GM19468 (cell line): ENCODE measurements at regions not wholly inside any gene's neighbourhood (a gene's known extent, or its start where the extent isn't known, plus 50 kb on each side); places are given as distances from the start of the nearest gene placed in this dataset.
"Not testable (repeated sequence)": the region's sequence is repeated elsewhere in the genome, so short reads cannot be mapped to it uniquely, and the experiment has no call there.

Source experiments
- ATAC-seq: cut with Tn5 transposase; IDR thresholded peaks from one replicate; pipeline ENCODE4 v1.9.1; 2021; ENCODE audit warnings: mild to moderate bottlenecking, moderate library complexity, moderate number of reproducible peaks; ENCODE audit not compliant: unreplicated experiment; ENCODE audit errors: extremely low read depth

DNA sequence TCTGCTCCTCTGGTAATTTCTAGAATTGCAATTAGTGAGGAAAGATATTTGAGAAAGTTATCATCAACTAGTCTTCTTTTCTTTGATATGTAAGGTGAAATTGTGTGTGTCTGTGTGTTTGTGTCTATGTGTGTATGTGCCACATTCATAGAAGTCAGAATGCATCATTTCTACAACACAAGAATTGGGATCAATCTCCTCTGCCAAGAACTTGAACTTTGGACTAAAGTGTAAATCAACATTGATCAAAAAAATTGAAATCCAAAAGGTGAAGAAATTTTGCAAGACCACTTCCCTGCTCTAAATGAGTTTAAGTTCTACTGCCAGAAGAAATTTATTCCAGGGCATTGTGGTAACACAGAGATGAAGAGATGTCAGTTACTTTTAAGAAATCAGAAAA is 1072.8 kb downstream of the GRM8 start:
- ATAC-seq = no peak

DNA sequence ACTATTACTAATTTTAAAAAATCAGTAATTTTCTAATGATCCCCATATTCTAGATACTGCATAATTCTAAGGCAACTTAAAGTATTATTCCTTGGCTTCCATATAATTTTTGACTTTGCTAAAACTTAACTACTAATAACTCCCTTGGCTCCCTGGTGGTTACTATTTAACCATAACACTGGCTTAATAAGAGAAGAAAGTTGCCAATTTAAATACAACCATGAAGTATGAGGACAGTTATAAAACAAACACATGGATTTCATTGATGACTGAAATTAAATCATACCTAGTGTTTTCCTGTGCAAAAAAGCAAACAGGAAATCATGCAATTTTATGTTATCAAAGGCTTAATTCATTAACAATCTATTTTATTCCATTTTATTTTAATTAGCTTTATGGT is 1073.9 kb downstream of the GRM8 start:
- no peak for ATAC-seq

DNA sequence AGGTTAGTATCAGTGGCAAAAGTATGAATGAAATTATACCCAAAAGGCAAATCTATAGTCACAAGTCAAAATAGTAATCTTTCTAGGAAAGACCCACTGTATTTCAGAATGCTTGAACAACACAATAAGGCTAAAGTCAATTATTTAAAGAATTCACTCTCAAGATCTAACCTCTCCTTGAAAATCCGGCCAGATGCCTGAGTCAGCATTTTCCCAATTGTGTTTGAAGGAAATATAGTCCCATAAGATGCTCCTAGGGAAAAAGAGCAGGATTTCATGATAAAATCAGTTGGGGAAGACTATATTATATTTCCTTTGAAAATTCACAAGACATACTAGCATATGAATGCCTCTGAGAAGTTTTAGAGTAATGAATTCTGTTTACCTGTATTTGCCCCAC is 1075.0 kb downstream of the GRM8 start:
- ATAC-seq = no peak

DNA sequence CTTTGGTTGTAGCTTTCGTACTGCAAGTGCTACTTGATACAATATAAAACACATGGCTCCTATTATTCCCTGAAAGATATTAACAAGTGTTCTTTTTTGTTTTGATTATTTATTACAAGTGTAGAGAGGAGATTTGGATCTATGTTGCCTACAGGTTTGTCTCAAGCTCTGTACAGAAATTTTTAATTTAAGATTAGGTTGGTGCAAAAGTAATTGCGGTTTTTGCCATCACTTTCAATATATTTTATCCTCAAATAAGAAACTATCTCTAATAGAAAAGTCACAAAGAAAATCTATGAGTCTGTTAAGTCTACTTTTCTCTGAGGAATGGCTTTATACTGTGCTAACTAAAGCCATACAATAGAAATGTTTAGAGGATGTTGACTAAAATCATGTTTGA is 1086.1 kb downstream of the GRM8 start:
- no peak for ATAC-seq

DNA sequence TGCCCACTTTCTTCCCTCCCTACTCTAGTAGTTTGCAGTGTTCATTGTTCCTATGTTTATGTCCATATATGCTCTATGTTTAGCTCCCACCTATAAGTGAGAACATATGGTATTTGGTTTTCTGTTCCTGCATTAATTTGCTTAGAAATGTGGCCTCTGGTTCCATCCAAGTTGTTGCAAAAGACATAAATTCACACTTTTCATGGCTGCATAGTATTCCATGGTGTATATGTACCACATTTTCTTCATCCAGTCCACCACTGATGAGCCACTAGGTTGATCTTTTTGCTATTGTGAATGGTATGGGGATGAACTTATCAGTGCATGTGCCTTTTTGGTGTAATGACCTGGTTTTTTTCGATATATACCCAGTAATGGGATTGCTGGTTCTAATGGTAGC is 1089.1 kb downstream of the GRM8 start:
- ATAC-seq = no peak

DNA sequence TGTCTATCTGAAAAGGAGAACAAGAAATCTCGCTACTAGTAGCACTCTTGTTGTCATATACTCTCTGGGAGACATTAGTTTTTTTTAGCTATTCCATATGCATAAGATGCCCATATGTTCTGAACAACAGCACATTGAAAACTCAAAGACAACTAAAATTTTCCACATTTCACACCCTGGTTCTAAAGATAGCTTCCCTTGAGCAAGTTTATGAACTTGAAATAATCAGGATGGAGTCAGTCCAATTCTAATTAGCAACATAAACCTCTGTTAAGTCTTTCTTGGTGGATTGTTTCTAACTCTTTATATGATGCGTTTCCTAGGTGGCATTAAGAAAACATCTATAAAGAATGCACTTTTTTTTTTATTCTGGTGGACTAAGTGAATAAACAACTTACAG is 1095.3 kb downstream of the GRM8 start:
- ATAC-seq = no peak

DNA sequence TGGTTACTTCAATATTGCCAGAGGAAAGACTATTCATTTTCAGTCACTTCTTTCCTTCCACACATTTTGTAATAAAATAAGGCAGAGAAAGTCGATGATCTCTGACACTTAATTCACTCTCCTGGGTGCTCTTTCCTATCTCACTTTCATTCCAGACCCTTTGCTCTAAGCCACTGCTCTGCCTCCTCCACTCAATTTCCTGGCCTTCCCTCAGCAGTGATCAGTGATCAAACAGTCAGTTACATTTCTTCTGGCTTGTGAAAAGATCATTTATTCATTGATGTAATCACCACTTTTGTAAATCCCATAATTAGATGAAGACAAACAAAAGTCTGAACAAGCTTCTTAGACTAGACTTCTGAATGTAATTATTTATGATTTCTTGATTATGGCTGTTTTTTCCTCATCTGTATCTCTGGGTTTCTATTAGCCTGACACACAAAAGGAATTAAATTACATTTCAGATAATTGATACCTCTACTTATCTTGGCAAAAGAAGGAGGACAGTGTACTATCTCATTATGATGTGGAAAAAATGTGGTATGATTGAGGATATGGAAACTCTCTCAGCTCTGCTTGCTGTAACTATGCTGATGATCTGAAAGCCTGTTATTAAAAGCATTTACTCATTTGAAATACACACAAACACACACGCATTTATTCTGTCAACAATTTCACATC is 1102.3 kb downstream of the GRM8 start:
- ATAC-seq = no peak

DNA sequence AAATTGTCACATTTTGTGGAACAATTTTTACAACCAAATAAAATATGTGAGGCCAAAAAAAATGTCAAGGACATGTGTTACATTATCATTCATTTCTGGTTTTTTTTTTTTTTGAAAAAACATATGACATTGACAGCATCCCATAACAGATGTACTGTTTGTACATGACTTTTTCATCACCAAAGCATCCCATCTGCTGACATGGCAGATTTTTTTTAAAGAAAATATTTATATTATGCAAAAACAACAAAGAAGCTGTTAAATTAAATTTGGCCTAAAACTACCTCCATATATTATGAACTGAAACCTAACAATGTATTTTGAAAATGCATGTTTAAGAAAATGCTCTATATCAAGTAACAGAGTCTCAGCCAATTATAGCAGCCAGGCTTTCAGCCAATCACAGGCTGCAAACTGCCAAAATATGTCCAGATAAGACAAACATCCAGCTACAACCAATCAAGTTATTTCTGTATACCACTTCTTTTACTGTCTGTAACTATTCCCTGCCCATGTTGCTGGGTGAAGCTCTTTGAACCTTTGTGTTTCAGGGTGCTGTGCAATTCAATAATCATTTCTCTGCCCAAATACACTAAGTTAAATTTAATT is 1111.8 kb downstream of the GRM8 start:
- ATAC-seq = no peak

DNA sequence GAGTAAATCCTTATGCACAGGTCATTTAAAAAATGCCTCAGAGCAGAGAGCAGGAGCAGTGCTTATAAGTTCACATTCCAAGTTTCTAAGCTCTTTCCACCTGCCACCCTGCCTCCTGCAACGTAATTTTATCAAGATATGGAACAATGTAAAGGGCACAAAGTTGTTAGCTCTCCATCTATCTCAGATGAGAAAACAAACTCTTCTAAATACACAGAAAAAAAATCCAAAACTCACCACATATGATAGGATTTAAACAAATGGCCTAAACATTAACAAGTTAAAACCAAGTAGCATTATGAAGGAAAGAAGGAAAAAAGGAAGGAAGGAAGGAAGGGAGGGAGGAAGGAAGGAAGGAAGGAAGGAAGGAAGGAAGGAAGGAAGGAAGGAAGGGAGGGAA is 1132.8 kb downstream of the GRM8 start:
- no peak for ATAC-seq

DNA sequence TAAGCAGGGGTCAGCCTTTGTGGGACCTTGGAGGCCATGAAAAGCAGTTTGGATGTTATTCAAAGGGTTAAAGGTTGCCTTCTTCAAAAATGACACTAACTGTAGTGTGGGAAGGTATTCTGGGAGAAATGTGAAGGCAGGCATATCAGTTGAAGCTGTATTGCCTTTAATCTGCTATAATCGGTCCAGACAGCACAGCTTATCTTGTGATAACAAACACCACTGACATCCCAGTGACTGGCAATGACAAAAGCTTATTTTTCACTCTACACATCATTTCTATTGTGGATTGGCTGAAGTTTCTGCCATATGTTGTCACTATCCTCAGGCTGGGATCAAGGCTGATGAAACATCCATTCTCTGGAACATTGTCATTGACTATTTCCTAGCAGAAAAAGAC is 1149.2 kb downstream of the GRM8 start:
- no peak for ATAC-seq

DNA sequence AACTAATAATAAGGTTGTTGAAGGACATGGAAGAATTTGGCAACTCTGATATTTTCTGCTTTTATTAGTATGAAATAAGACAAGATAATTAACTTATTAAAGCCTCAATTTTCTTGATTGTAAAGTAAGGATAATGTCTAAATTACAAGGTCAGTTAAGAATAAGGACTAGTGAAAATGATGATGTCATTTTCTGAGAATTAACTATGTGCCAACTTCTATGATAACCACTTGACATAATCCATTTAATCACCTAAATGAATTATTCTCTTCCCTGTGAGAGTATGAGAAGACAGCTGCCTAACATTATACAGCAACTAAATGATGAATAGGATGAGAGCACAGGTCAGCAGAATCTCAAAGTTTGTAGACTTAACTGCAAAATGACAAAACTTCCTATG is 1153.4 kb upstream of the POT1 start:
- ATAC-seq = no peak

DNA sequence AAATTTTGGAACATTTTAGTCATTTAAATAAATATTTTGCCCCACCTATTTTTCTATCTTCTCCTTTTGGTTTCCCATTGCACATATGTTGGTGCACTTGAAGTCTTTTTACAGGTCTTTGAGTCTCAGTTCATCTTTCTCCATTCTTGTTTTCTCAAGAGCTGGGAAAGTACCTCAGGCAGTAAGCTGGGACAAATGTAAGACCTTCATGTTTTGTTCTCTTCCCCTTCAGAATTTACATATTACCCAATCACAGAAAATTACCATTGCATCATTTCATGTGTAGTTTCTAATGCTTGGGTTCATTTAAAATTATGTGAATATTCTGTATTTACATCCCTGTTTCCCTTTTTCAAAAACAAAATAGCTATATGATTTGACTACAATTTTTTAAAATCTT is 1150.0 kb upstream of the POT1 start:
- ATAC-seq = no peak

DNA sequence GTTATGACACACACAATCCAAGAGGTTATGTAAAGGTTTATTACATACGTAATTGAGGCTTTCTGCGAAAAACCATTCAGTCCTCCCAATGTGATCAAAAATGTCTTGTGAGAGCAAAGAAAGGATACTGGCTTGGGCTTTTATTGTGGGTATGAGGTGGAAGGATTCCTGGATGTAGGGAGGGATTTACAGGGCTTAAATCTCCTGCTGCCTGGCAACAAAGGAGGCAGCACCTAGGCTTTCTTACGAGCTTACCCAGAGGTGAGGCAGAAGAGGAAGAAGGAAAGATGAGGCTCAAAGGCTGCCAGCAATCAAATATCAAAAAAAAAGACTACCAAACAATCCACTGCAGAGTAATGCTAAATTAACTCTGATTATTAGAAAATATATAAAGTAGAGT is 1149.5 kb upstream of the POT1 start:
- no peak for ATAC-seq

DNA sequence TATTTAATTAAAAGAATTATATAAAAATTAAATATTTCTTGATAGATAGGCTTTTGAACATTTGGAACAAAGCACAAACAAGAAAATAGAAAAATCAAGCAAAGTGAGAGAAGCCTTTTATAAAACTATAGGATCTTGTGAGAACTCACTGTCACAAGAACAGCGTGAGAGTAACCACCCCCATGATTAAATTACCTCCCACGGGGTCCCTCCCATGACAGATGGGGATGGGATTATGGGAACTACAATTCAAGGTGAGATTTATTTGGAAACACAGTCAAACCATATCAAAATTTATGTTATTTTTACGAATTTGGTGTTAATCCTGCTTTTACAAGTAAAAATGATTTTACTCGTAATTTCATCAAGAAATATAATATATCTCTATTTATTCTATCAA is 1136.1 kb upstream of the POT1 start:
- ATAC-seq = no peak

DNA sequence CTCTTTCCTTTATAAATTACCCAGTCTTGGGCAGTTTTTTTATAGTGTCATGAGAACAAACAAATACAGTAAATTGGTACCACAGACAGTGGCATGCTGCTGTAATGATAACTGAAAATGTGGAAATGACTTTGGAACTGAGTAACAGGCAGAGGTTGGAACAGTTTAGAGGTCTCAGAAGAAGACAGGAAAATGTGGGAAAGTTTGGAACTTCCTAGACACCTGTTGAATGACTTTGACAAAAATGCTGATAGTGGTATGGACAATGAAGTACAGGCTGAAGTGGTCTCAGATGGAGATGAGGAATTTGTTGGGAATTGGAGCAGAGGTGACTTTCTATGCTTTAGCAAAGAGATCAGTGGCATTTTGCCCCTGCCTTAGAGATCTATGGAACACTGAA is 1128.4 kb upstream of the POT1 start:
- ATAC-seq = no peak

DNA sequence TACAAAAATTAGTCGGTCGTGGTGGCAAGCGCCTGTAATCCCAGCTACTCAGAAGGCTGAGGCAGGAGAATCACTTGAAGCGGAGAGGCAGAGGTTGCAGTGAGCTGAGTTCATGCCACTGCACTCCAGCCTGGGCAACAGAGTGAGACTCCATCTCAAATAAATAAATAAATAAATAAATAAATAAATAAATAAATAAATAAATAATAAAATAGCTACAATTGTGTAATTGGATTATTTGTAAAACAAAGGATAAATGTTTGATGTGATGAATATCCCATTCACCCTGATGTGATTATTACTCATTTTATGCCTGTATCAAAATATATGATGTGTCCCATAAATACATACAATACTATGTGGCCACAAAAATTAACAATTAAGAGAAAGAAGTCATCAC is 1127.0 kb upstream of the POT1 start:
- ATAC-seq = not testable (repeated sequence)

DNA sequence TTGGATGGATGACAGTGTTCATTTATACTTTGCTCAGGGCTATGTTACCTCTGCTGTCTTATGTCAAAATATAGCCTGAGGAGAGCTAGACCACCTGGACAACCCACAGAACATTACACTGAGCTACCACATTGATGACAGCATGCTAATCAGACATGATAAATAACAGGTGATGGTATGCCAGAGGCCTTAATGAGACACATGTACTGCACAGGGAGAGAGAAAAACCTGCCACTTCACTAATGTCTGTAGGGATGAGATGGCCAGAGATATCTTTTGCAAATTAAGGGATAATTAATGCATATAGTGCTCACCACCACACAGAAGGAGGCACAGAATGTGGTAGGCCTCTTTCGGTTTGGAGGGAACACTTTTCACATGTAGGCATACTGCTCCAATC is 1122.6 kb upstream of the POT1 start:
- no peak for ATAC-seq

DNA sequence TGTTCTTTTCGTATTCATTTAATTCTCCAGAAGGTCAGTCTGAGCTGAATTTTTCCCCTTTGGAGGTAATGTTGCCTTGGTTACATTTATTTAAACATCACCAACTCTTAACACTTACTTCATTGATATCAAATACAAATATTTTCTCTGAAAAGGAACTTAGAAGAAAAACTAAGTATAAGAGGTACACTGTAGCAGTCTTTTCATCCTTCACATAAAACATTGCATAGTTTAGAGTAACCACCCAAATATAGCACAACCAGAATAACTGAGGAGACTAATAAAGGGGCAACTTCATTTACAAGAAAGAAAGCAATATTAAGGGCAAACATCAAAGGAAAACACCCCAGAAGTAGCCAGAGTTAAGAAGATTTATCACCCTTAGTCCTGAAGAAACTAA is 1115.0 kb upstream of the POT1 start:
- ATAC-seq = no peak

DNA sequence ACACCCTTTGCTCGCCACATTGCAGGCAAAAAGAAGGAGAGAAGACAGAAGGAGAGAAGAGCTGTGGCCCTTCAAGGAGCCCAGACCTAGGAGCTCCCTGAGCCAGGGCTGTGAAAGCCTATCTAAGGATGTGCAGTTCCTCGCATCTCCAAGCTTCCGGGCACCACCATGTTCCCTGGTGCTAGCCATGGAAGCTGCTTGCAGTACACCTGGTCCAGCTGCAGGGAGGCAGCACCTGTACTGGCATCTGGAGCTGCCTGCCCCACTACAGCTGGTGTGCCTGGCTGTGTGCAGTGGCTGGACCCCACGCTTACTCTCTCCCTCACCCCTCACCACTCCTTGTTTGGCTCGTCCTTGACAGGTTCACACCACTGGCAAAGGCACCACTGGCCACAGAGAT is 1111.8 kb upstream of the POT1 start:
- no peak for ATAC-seq

DNA sequence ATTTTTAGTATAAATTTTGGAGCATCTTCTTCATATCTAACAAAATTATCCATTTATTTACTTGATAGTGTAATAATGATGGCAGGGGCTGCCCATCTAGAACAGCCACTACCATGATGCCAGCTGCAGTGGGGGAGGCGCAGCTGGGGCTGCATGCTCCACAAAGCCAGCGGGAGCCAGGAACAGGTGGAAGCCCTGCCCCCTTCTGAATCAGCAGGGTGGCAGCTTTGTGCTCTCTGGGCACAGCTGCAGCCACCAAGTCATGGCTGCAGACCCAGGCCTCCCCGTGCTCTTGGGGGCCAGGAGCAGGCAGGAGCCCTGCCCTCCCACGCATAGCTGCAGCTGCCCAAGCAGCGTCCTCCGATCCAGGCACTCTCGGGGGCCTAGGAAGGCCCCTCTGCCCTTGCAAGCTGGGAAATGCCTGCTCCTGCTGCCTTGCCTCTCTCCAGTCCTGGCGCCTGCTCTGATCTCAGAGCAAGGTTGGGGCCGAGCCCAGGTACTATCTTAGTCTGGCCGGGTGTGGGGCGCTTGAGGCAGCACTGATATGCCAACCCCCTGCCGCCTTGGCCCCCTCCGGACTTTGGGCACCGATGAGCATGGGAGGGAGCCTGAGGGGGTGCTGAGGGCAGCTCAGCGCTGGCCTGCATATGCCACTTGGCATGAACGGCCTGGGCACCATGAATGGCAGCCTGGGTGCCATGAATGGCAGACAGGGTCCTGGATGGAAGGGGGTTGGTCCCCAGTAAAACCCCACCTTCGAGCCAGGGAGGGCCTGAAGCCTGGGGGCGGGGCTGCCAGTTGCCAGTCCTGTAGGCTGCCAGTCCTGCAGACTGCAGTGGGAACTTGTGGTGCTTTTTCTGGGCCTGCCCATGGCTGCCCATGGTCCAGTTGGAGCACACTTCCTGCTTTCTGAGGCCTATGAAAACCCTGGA is 1110.8 kb upstream of the POT1 start:
- no peak for ATAC-seq

DNA sequence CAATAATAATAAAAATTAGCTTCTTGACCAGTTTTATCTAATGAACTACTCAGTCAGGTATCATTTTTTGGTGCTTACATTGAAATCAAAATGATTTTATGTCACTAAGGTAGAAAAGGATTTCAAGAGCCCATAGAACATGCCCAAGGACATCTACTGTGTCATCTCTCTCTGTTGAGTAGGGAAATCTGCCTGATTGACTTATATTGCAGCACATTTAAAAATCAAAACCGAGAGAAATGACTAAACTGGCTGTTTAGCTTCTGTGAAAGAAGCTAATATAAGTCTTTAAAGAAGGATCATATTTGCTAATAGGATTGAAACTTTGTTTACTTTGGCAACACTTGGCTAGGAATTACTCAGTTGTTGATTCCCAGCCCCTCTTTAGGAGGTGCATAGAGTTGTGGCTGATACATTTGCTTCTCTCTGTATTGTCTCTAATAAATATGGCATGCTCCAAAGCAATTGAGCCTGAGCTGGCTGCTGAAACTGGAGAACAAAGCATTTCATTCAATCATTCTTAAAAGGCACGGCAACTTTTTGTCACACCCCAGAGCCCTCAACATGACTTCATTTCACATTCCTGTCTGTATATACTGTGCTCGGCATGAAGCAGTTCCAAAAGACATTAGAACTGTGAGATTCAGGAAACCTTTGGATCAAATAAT is 1096.9 kb upstream of the POT1 start:
- no peak for ATAC-seq
